ENCODE measurements at regions not wholly inside any gene's neighbourhood (a gene's known extent, or its start where the extent isn't known, plus 50 kb on each side); places are given as distances from the start of the nearest gene placed in this dataset.

GRCh38 chr4:100075486-100076270, 114.6 kb downstream of the DDIT4L start:
- TF ChIP-seq CTCF (conservative IDR thresholded peaks at IDR 0.05), result no peak
- no peak for TF ChIP-seq EZH2 (IDR thresholded peaks at IDR 0.05; ENCODE audit: low read depth)
